ENCODE measurements at regions not wholly inside any gene's neighbourhood (a gene's known extent, or its start where the extent isn't known, plus 50 kb on each side); places are given as distances from the start of the nearest gene placed in this dataset.

GRCh38 chr2:59967691-59968090 is 585.8 kb downstream of the BCL11A start:
- H3K4me3 ChIP-seq = no peak overlapping the region
- intact Hi-C loops (cut with DNase I) = no loop called here

GRCh38 chr2:59963157-59963556 is 590.3 kb downstream of the BCL11A start:
- no peaks in the 10 kb centered on the region for H3K9me3 ChIP-seq
- H3K27me3 ChIP-seq = no peaks in the 10 kb centered on the region
- no peaks in the 10 kb centered on the region for H3K36me3 ChIP-seq
- H3K4me3 ChIP-seq = no peak overlapping the region
- intact Hi-C loops (cut with DNase I) = no loop called here
- no peak overlapping the region for H3K27ac ChIP-seq
- DNase-seq = no peak
- H3K4me1 ChIP-seq = no peaks in the 10 kb centered on the region
- TF ChIP-seq CTCF (IDR thresholded peaks at IDR 0.05) = no peak
- H3K9ac ChIP-seq (ENCODE audit: low read depth in 2 of 2, low read length in 2 of 2) = no peak overlapping the region

More at GRCh38 chr2:59967691-59968090, 585.8 kb downstream of the BCL11A start:
- H3K9me3 ChIP-seq = no peaks in the 10 kb centered on the region
- H3K9ac ChIP-seq (ENCODE audit: low read depth in 2 of 2, low read length in 2 of 2) = no peak overlapping the region
- no peak for TF ChIP-seq CTCF (IDR thresholded peaks at IDR 0.05)
- no peaks in the 10 kb centered on the region for H3K27me3 ChIP-seq
- H3K4me1 ChIP-seq = no peaks in the 10 kb centered on the region
- no peaks in the 10 kb centered on the region for H3K36me3 ChIP-seq
- H3K27ac ChIP-seq = no peak overlapping the region
- DNase-seq = no peak

- intact Hi-C loops (cut with DNase I) = no loop called here
- H3K27ac ChIP-seq = no peak overlapping the region
- H3K4me3 ChIP-seq = no peak overlapping the region
- H3K4me1 ChIP-seq = no peaks in the 10 kb centered on the region
- TF ChIP-seq CTCF (IDR thresholded peaks at IDR 0.05) = no peak
- no peaks in the 10 kb centered on the region for H3K27me3 ChIP-seq
- no peak overlapping the region for H3K9ac ChIP-seq (ENCODE audit: low read depth in 2 of 2, low read length in 2 of 2)
- DNase-seq = no peak
- no peaks in the 10 kb centered on the region for H3K36me3 ChIP-seq
- no peaks in the 10 kb centered on the region for H3K9me3 ChIP-seq
These were observed 591.7 kb downstream of the BCL11A start for GRCh38 chr2:59961746-59962145.

GRCh38 chr2:59959944-59960343 is 593.5 kb downstream of the BCL11A start:
- H3K4me3 ChIP-seq = no peak overlapping the region
- H3K27ac ChIP-seq = no peak overlapping the region
- H3K9me3 ChIP-seq = no peaks in the 10 kb centered on the region
- no peak for DNase-seq
- H3K36me3 ChIP-seq = no peaks in the 10 kb centered on the region
- intact Hi-C loops (cut with DNase I) = no loop called here
- no peak for TF ChIP-seq CTCF (IDR thresholded peaks at IDR 0.05)
- no peaks in the 10 kb centered on the region for H3K27me3 ChIP-seq
- no peak overlapping the region for H3K9ac ChIP-seq (ENCODE audit: low read depth in 2 of 2, low read length in 2 of 2)
- no peaks in the 10 kb centered on the region for H3K4me1 ChIP-seq

- no peak for TF ChIP-seq CTCF (IDR thresholded peaks at IDR 0.05)
- no peaks in the 10 kb centered on the region for H3K9me3 ChIP-seq
- no peak overlapping the region for H3K27ac ChIP-seq
- H3K27me3 ChIP-seq = no peaks in the 10 kb centered on the region
- no peaks in the 10 kb centered on the region for H3K4me1 ChIP-seq
- no peak overlapping the region for H3K9ac ChIP-seq (ENCODE audit: low read depth in 2 of 2, low read length in 2 of 2)
- no peaks in the 10 kb centered on the region for H3K36me3 ChIP-seq
- intact Hi-C loops (cut with DNase I) = no loop called here
- DNase-seq = no peak
- no peak overlapping the region for H3K4me3 ChIP-seq
These were observed 596.0 kb downstream of the BCL11A start for GRCh38 chr2:59957504-59957903.

- H3K9ac ChIP-seq (ENCODE audit: low read depth in 2 of 2, low read length in 2 of 2) = no peak overlapping the region
- no peaks in the 10 kb centered on the region for H3K36me3 ChIP-seq
- no peak overlapping the region for H3K4me3 ChIP-seq
- no peaks in the 10 kb centered on the region for H3K27me3 ChIP-seq
- no peak overlapping the region for H3K27ac ChIP-seq
- DNase-seq = no peak
- intact Hi-C loops (cut with DNase I) = no loop called here
- TF ChIP-seq CTCF (IDR thresholded peaks at IDR 0.05) = no peak
- H3K9me3 ChIP-seq = no peaks in the 10 kb centered on the region
- H3K4me1 ChIP-seq = no peaks in the 10 kb centered on the region
These were observed 596.5 kb downstream of the BCL11A start for GRCh38 chr2:59956981-59957380.
